ENCODE measurements at regions not wholly inside any gene's neighbourhood (a gene's known extent, or its start where the extent isn't known, plus 50 kb on each side); places are given as distances from the start of the nearest gene placed in this dataset.

DNA sequence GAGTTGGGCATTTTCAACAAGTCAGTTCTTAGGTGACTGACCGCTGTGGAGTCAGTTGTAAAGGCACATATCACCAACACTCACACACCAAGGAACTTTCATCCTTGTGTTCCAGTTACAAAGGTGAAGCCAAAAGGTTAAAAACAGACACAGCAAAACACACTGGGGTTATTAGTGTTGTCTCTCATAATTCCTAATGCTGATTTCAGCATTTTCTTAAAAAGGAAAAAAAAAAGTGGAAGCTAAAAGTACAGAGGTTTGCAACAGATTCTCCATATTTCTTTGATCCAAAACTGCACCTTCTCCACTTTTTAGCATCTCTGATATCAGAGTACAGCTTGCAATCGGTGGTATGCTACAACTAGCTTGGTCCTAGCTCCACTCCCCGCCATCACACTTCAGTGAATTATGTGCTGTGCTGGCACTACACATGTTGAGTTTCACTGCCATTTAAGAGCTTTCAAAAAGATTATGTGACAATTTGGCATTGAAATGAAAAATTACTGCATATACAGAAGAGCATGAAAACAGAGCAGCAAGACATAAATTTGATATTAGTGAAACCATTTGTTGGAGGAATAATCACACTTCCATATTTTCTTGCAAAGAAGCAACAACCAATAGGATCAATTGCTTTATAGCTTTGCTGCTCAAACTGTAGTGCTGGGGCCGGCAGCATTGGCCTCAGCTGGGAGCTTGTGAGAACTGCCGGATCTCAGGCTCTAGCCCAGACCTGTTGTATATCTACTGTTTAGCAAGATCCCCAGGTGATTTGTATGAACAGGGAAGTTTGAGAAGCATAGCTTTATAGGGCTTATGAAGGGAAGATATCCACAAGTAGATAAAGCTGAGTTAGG, 62.3 kb upstream of the DAPL1 start:
- no peak for DNase-seq (ENCODE audit: low spot score)
- TF ChIP-seq, protein P1, sequence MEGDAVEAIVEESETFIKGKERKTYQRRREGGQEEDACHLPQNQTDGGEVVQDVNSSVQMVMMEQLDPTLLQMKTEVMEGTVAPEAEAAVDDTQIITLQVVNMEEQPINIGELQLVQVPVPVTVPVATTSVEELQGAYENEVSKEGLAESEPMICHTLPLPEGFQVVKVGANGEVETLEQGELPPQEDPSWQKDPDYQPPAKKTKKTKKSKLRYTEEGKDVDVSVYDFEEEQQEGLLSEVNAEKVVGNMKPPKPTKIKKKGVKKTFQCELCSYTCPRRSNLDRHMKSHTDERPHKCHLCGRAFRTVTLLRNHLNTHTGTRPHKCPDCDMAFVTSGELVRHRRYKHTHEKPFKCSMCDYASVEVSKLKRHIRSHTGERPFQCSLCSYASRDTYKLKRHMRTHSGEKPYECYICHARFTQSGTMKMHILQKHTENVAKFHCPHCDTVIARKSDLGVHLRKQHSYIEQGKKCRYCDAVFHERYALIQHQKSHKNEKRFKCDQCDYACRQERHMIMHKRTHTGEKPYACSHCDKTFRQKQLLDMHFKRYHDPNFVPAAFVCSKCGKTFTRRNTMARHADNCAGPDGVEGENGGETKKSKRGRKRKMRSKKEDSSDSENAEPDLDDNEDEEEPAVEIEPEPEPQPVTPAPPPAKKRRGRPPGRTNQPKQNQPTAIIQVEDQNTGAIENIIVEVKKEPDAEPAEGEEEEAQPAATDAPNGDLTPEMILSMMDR (IDR thresholded peaks at IDR 0.05; ENCODE audit: extremely low read depth, insufficient read depth, missing control alignments): no peak
- in situ Hi-C loops (cut with MboI; ENCODE audit: low pct_unique_long_range_greater_than_20kb, low sequenced_read_pairs, unreplicated experiment): loop anchor here (25.0 kb wide), 1 partner anchor 696 kb away; no protein-coding TSS in a partner anchor

- DNase-seq (ENCODE audit: low spot score): no peak
- in situ Hi-C loops (cut with MboI; ENCODE audit: low pct_unique_long_range_greater_than_20kb, low sequenced_read_pairs, unreplicated experiment): loop anchor here (25.0 kb wide), 1 partner anchor 696 kb away; no protein-coding TSS in a partner anchor
- TF ChIP-seq, protein P1 (IDR thresholded peaks at IDR 0.05; ENCODE audit: extremely low read depth, insufficient read depth, missing control alignments): no peak
Measured at GRCh38 chr2:158733430-158733755, 61.7 kb upstream of the DAPL1 start.

DNA sequence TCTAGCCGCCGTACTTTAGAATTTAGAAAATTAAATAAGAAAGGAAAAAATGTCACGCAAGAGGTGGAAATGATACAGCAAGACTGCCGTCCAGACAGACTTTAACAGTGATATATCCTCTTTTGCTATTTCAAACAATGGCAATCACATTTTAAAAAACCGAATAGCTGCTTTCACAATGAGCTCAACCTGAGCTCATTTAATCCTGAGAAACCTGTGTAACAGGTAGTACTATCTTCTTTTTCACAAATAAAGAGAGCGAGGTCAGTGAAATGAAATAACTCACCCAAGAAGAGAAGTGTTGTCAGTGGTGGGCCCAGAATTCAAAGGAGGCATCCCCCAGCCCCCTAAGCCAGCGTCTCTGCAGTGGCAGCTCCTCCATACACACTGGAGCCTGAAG, 60.7 kb upstream of the DAPL1 start:
- DNase-seq (ENCODE audit: low spot score): no peak
- TF ChIP-seq, protein P1 (IDR thresholded peaks at IDR 0.05; ENCODE audit: extremely low read depth, insufficient read depth, missing control alignments): no peak
- in situ Hi-C loops (cut with MboI; ENCODE audit: low pct_unique_long_range_greater_than_20kb, low sequenced_read_pairs, unreplicated experiment): loop anchor here (25.0 kb wide), 1 partner anchor 697 kb away; no protein-coding TSS in a partner anchor

DNA sequence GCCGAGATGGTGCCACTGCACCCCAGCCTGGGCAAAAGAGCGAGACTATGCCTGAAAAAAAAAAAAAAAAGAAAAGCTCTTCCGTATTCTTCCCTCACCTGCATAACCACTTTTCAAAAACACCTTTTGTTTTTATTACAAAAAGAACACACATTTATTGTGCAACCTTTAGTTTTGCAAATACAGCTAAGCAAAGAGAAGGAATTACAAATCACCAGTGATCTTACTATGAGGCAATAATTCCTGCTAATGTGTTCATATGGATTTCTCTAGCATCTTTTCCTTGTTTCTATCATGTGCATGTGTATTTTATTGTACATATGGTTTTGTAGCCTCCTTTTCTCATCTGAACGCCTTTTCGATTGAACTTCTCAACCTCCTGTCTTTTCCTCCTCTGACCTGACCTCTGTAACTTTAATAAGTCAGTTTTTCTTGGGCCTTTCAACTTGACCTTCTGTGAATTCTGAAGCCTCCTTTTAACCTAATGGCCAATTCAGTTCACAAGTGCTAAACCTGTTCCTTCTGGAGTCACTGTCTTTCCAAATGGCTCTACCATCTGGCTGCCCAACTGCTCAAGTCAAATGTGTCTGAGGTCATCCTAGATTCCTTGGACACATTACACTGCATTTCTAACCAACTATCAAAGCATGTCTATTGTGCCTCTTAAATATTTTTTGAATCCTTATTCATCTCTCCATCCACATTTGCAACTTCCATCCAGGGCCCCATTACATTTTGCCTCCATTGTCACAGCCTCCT, 59.1 kb upstream of the DAPL1 start:
- DNase-seq (ENCODE audit: low spot score): no peak
- in situ Hi-C loops (cut with MboI; ENCODE audit: low pct_unique_long_range_greater_than_20kb, low sequenced_read_pairs, unreplicated experiment): loop anchor here (25.0 kb wide), 1 partner anchor 699 kb away; no protein-coding TSS in a partner anchor
- TF ChIP-seq, protein P1 (IDR thresholded peaks at IDR 0.05; ENCODE audit: extremely low read depth, insufficient read depth, missing control alignments): no peak

DNA sequence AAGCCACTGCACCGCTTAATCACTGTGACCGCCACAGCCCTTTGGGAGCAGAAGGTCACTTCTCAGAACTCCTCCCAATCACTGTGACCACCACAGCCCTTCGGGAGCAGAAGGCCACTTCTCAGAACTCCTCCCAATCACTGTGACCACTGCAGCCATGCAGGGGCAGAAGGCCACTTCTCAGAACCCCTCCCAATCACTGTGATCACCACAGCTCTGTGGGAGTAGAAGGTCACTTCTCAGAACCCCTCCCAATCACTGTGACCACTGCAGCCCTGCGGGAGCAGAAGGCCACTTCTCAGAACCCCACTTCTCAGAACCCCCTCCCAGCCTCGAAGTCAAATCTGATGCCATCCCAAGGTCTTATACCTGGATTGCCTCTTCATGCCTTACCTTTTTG, 56.8 kb upstream of the DAPL1 start:
- in situ Hi-C loops (cut with MboI; ENCODE audit: low pct_unique_long_range_greater_than_20kb, low sequenced_read_pairs, unreplicated experiment): loop anchor here (25.0 kb wide), 1 partner anchor 701 kb away; no protein-coding TSS in a partner anchor
- no peak for DNase-seq (ENCODE audit: low spot score)
- TF ChIP-seq, protein P1 (IDR thresholded peaks at IDR 0.05; ENCODE audit: extremely low read depth, insufficient read depth, missing control alignments): no peak

DNA sequence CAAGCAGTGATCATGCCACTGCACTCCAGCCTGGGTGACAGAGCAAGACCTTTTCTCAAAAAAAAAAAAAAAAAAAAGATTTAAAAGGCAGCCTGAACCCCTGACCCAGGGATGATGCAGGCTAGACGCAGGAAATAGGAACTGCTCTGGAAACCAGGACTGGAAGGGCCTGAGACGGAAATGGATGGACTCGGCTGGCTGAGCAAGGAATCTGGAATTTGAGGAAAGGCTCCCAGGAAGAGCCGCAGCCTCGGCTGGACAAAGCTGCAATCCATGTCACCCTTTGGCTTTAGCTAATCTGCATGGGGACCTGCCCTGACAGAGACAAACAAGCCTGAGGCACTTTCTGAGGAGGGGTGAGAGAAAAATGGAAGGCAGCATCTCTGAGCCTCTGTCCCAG, 55.0 kb upstream of the DAPL1 start:
- in situ Hi-C loops (cut with MboI; ENCODE audit: low pct_unique_long_range_greater_than_20kb, low sequenced_read_pairs, unreplicated experiment): loop anchor here (25.0 kb wide), 1 partner anchor 703 kb away; no protein-coding TSS in a partner anchor
- no peak for DNase-seq (ENCODE audit: low spot score)
- TF ChIP-seq, protein P1 (IDR thresholded peaks at IDR 0.05; ENCODE audit: extremely low read depth, insufficient read depth, missing control alignments): no peak

Measured in GM13977 (cell line).